Epithelial cell of proximal tubule (primary cell): ENCODE measurements at regions not wholly inside any gene's neighbourhood (a gene's known extent, or its start where the extent isn't known, plus 50 kb on each side); places are given as distances from the start of the nearest gene placed in this dataset.
A peak's percentile ranks its signal among the peaks of the same experiment; 100 is the strongest.

Experiments used
- DNase-seq: peaks from one replicate; pipeline ENCODE4 v3.0.0-alpha.2; 2011; ENCODE audit warnings: low read depth
- H3K4me3 ChIP-seq: 2 replicates; pipeline ENCODE4 v1.5.1; 2011; ENCODE audit warnings: low read depth, mild to moderate bottlenecking, low read length
- TF ChIP-seq, protein P1 (sequence below): conservative IDR thresholded peaks from 2 replicates; pipeline ENCODE4 v1.5.1; 2012; ENCODE audit warnings: low read depth, mild to moderate bottlenecking, low read length

DNA sequence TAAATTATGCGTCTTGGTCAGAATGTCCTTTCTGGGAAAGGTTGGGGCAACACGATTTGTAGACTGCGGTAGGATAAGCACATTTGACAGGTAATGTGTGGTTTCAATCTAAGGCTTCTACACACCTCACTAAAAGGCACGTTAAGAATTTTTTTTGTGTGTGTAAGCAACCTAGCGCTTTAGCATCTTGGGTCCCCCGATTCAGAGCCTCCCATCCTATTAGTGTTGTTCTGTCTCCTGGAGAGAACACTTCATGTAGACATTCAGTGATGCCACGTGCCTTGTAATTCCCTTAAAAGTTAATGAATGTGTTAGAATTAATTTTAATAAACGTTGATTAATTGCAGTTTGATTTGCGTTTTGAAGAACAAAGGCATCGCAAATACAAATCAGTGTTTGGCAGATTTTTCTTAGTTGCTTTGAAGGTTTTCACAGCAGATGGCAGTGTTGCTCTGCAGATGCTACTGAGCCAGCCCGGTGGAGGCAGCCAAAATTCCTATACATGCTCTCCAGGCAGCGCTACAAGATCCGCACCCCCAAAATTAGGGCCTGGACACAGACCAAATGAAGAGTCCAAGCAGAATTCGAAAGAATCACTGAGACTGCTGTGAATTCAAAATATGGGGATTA is 63.5 kb downstream of the OTOL1 start:
- no peak overlapping the region for H3K4me3 ChIP-seq
- TF ChIP-seq, protein P1, sequence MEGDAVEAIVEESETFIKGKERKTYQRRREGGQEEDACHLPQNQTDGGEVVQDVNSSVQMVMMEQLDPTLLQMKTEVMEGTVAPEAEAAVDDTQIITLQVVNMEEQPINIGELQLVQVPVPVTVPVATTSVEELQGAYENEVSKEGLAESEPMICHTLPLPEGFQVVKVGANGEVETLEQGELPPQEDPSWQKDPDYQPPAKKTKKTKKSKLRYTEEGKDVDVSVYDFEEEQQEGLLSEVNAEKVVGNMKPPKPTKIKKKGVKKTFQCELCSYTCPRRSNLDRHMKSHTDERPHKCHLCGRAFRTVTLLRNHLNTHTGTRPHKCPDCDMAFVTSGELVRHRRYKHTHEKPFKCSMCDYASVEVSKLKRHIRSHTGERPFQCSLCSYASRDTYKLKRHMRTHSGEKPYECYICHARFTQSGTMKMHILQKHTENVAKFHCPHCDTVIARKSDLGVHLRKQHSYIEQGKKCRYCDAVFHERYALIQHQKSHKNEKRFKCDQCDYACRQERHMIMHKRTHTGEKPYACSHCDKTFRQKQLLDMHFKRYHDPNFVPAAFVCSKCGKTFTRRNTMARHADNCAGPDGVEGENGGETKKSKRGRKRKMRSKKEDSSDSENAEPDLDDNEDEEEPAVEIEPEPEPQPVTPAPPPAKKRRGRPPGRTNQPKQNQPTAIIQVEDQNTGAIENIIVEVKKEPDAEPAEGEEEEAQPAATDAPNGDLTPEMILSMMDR = peak; percentile 71
- DNase-seq = no peak

DNA sequence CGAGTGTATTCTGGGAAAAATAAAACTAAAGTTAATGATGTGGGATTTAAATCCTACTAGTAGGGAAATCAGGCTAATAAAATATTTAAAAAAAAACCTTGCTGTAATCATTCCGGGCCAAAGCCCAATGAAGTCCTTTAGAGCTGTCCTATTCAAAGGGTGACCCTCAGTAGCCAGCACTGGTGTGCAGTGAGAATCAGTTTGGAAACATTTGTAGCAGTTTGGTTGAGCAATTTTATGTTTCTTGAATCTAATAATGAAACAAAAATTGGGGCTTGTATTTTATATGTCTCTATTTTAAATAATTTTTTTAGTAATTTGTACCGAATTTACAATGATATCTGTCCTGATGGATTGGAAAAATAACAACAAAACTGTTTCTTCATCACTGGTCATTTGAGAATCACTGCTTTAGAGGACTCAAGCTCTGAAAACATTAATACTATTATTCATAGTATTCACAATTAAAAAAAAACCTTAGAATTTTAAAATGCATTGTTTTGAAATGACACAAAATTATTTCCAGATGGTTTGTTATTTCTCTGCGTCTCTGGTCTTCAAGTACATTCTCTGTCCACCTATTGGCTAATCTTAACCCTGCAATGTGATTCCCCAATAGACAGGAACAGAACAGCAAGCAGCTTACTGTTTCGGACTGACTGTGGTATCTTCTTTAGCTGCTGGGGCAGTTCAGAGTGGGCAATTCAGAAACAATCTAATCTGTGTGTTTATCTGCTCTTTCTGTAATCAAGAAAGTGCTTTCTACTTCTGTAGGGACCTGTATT is 71.2 kb downstream of the OTOL1 start:
- H3K4me3 ChIP-seq = no peak overlapping the region
- TF ChIP-seq, protein P1 = no peak
- DNase-seq = no peak

DNA sequence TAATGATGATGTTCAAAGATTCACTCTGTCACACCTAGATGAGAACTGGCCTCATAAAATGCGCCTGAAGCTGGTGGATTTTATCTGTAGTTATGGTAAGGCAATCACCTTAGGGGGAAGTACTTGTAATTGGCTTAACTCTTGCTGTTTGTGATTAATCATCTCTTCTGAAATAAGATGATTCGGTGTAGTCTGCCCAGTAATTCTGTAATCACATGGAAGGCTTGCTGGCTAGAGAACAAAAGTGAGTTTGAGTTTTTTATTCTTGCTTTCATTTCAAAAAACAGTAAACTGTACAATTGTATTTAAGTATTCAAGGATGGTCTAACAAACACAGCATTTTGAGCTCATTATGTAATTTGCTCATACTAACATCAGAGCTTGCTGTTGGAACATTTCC is 72.1 kb downstream of the OTOL1 start:
- TF ChIP-seq, protein P1 = no peak
- no peak overlapping the region for H3K4me3 ChIP-seq

DNA sequence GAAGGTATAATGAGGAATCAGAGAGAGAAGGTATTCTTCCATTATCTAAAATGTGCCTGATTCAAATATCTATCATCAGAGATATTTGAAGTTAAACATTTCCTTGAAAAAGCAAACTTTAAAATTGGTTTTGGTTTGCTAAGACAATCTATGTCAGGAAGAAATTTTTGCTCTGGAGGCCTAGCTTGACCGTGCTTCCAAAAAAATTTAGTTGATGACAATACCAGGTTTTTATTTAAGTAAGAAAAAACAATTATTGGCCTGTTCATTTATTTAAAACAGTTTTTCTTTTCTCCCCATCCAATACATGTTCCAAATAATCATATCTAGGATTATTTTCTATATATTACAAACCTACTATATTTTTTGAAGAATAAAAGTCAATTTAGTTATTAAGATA is 75.3 kb downstream of the OTOL1 start:
- DNase-seq = no peak
- TF ChIP-seq, protein P1 = no peak
- no peak overlapping the region for H3K4me3 ChIP-seq

More for the DNA sequence above, 72.1 kb downstream of the OTOL1 start:
- no peak for DNase-seq

DNA sequence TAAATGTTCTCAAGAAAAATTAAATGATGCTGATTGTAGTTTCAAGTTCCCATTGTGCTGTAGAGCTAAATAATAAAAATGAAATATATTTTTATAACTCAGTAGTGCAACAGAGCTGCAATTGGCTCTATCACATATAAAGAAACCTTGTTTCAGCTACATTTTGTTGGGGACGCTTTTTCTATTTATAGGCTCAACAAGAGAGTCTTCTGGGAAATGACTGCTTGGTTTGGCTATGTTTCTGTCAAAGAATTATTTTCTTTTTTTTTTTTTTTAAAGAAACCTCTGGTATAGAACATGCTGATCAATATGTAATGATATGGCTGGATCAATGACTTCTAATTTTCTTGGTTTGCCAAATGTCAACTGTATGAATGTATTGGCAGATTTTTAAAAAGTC is 76.5 kb downstream of the OTOL1 start:
- TF ChIP-seq, protein P1 = no peak
- no peak overlapping the region for H3K4me3 ChIP-seq
- no peak for DNase-seq

DNA sequence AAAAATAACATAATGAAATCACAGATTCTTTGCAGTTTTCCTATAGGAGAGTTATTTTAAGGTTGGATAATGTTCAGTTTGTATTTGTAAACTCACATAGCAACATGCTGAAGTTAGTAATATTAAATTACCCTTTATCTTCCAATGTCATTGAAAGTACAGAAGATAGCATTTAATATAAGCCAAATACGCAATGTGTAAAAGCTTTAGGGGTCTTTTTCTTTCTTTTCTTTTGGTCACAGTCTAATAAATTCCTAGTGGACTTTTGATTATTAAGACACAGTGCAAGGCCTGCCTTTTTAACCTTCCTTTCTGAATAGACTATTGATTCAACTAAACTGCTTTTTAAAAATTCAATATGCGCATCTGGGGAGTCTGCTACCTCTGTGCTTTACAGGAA is 79.3 kb downstream of the OTOL1 start:
- no peak overlapping the region for H3K4me3 ChIP-seq
- no peak for DNase-seq
- TF ChIP-seq, protein P1 = no peak
